ENCODE measurements at regions not wholly inside any gene's neighbourhood (a gene's known extent, or its start where the extent isn't known, plus 50 kb on each side); places are given as distances from the start of the nearest gene placed in this dataset.

- no peak for DNase-seq
Observed at GRCh38 chr11:119489087-119489486, 66.1 kb upstream of the THY1 start.

GRCh38 chr11:119488256-119488995 is 65.5 kb upstream of the THY1 start:
- no peak for DNase-seq

DNA sequence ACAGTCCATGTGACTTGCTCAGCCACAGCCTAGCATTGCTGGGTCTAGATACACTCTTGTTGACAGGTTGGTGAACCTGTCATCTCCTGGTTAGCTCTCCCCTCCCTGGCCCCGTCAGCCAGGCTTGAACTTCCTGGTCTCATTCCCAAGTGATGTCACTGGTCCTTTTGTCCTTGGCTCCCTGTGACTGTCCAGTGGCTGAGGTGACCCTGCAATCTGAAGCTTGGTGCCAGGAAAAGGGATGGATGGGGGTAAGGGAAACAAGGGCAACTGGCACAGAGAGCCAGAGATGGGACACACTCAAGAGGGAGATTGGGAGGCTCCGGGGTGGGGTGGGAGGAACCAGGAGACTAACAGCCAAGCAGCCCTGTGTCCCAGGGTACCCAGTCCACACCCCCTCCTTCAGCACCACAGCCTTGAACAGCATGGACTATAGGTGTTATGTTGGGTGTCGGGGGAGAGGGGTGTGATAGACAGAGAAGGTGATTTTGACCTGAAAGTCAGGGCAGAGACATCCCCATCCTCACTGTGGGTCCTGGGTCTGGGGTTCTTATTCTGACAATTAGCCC is 63.8 kb upstream of the THY1 start:
- DNase-seq = no peak

DNA sequence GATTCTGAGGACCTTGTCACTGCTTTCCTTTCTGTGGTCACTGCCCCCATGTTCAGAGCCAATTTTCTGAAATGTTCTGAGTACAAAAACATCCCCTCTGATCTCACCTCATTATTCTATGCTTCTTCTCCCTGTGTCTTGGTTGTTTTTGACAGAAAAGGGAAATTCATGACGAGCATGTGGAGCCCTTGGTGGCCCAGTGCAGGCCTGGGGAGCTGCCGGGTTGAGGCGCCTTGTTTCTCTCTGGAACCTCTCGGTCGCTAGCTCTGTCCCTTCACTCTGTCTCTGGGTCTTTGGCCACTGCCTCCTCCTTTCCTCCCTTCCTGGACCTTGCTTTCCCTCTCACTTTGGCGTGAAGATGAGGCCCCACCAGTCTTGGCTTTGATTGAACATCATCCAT is 63.0 kb upstream of the THY1 start:
- no peak for DNase-seq

GRCh38 chr11:119484741-119485605 is 62.0 kb upstream of the THY1 start:
- DNase-seq = no peak

DNA sequence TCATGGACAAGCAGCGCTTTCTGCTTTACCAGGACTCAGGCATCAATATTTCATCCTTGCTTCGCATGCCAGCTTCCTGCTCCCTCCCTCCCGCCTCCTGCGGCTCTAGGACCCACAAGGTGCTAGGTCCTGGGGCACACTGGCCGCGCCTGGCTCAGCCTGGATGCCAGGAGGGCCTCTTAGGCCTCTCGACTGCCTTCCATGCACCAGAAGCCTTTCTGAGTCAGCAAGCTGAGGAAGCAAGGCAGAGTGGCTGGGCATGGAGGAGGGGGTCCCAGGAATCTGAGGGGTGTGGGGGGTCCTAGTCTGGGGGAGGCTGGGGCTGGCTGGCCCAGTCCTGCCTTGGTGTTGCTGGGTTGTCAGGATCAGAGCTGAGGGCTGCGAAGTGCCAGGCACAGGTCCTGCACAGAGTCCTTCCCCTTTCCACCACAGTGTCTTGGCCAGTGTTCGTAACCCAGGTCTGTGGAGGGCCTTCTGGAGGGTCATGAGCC is 61.0 kb upstream of the THY1 start:
- no peak for DNase-seq

GRCh38 chr11:119483341-119483880 is 60.4 kb upstream of the THY1 start:
- no peak for DNase-seq

DNA sequence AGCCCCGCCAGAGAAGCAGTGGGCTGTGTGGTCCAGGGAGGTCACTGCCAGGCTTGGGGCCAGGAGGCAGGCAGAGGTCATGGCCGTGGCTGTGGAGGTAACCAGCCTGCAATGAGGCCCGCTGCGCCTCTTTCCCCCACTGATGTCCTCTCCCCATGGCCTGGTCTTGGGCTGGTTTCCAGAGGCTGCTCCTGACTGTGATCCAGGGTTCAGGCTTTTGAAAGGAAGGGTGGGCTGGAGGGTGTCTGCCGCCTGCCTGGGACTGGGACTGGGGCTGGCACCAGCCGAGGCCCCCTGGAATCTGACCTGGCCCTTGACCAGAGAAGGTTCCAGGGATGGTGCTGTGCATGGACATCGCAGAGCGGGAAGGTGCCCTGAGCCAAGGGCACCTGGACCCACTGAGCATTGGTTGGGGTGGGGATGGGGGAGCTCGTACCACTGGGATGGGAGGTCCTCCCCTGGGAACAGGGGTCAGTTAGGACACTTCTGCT is 59.6 kb upstream of the THY1 start:
- DNase-seq = no peak

GRCh38 chr11:119481667-119482400 is 58.9 kb upstream of the THY1 start:
- no peak for DNase-seq

DNA sequence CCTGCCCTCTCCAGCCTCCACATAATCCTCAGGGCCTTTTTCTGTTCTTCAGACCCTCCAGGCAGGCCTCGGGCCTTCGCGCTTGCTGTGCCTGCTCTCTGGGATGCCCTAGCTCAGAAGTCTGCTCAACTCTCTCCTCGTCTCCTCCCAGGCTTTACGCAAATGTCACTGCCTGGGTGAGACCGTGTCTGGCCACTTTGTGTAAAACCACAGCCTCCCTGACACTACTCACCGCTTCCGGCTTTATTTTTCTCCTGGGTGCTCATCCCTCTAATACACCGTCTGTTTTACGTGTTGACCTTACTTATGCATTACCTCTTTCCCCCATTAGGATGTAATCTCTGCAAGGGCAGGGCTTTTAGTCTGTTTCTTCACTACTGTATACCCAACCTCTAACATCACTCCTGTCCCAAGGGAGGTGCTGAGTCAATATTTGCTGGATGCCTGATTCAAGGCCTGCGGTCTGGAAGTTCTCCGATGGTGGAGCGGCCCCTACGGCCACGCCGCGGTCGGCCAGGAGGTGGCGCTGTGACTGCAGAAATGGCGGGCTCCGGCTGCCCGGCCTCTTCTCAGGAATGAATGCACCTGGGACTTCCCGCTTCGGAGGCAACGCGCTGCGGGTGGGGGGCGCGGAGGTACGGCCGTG is 58.2 kb upstream of the THY1 start:
- DNase-seq = peak; percentile 80

GRCh38 chr11:119480380-119481020 is 57.5 kb upstream of the THY1 start:
- DNase-seq = no peak

- DNase-seq = no peak
Observed at GRCh38 chr11:119479685-119480275, 56.8 kb upstream of the THY1 start.

- DNase-seq = no peak
Observed at GRCh38 chr11:119478711-119479285, 55.8 kb upstream of the THY1 start.

GRCh38 chr11:119476666-119477331 is 53.8 kb upstream of the THY1 start:
- no peak for DNase-seq

DNA sequence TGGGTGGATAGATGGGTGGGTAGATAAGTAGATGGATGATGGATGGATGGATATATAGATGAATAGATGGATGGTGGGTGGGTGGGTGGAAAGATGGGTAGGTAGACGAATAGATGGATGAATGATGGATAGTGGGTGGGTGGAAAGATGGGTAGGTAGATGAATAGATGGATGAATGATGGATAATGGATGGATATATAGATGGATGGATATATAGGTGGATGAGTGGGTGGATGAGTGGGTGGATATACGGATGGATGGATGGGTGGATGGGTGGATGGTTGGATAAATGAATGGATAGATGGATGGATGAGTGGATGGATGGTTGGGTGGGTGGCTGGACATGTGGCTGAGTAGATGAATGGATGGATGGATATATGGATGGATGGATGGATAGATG is 53.1 kb upstream of the THY1 start:
- DNase-seq = no peak

DNA sequence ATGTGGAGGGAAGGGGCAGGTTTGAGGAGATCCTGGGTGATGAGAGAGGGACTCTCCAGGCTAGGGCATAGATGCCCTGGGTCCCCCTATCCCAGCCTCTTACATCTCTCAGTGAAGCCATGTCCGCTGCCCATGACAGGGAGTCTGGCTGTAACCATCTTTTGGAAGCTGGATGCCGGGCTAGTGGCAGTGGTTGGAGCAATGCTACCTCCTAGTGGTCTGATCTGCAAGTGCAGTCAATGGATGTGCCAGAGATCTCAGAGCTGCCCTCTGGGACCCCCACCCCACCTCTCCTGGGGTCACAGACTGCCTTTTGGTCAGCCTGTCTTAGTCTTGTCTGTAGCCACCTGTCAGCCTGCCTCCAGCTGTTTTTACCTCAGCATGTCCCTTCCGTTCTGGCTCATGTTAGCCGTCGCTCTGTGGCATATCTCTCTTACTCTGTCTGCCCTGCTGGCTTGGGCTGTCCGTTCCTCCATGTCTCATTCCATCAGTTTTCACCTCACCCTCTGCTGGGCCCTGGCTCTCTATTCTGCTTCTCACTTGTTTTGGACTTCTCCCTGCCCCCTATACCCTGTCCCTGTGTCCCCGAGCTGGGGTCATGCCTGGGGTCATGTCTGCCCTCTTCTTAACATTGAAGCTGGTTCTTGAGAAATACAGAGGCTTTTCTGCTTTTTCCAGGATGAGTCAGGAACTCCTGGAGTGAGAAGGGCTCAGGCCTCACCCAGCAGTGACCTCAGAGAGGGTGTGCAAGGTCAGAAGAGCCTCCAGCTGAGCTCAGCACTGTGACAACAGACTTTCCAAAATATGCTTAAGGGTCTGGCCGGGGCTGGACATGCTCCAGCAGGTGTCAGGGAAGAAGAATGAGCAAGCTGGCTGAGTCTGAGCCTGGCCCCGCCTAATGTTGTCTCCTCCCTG is 52.0 kb upstream of the THY1 start:
- peak; percentile 42 for DNase-seq

DNA sequence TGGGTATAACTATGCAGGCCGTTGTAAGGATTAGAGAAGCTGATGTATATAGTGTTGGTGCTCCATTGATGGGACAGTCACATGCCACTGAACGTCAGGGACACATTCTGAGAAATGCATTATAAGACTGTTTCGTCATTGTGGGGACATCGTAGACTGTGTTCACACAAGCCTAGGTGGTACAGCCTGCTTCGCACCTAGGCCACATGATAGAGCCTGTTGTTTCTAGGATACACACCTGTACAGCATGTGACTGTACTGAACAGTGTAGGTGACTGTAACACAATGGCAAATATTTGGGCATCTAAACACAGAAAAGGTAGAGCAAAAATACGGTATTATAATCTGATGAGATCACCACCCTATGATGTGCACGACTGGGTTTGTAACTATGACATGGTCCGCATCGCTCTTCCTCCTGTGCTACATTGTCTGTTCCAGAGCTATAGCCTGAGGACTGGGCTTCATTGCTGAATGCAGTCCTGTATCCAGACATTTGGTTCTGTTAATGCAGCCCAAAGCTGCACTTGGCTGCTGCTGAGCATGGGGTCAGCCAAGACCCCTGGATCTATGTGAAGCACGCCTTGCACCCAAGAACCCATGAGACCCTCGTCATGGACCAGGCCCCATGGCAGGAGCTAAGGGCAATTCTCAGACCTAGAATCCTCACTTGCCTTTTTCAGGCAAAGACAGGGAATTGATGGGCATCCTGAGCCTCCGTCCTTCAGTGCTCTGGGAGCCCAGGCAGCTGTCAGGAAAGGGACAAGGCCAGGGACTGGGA is 51.1 kb upstream of the THY1 start:
- DNase-seq = no peak

GRCh38 chr11:119473226-119473625 is 50.3 kb upstream of the THY1 start:
- DNase-seq = no peak

All from MV-4-11 (cell line).